K562 (cell line): ENCODE measurements at regions not wholly inside any gene's neighbourhood (a gene's known extent, or its start where the extent isn't known, plus 50 kb on each side); places are given as distances from the start of the nearest gene placed in this dataset.

Source experiments
- ATAC-seq: fragments of 200-7000 bp; cut with Tn5 transposase; 3 replicates; pipeline ENCODE4 v1.9.1; 2020; ENCODE audit warnings: moderate library complexity
- BruUV-seq: library from RNA; stranded (reverse); fragments of 400-500 nt; replicated peaks from 2 replicates; lab custom pipeline; 2021; lab: Mats Ljungman, UMichigan
- CTCF ChIA-PET: fragments of 300-600 bp; formaldehyde crosslinking; extraction: SDS; loops from one replicate; lab custom pipeline; 2021; ENCODE audit warnings: low intra/inter-chr PET ratio; lab: Yijun Ruan, JAX
- POLR2A ChIA-PET: fragments of 300-600, 350-650 bp; sonication (Branson Sonifier 250); formaldehyde crosslinking; extraction: SDS; loops from one replicate; lab custom pipeline; 2021; ENCODE audit warnings: antibody characterized with exemption, inconsistent platforms; lab: Yijun Ruan, JAX
- DNase-seq, 4 experiments: peaks; one replicate each; pipeline versions ENCODE4 v3.0.0 to v3.0.0-alpha.2; 2011 to 2018; ENCODE audit warnings: low spot score in 3 of 4, mixed read lengths in 3 of 4; ENCODE audit errors: extremely low read depth in 1 of 4
- FAIRE-seq: peaks from 2 replicates; lab custom pipeline; 2011; peaks lifted over from hg19 to GRCh38; lab: Jason Lieb, UNC
- H2AFZ ChIP-seq: 2 replicates; pipeline ENCODE4 v1.6.0; 2011; ENCODE audit warnings: low read depth, low read length, control low read depth, inconsistent platforms
- H3K27ac ChIP-seq: fragments of 200-600 bp; 3 replicates; pipeline ENCODE4 v1.8.0; 2011; ENCODE audit warnings: low read depth, mild to moderate bottlenecking, control low read depth, inconsistent platforms, low read length, moderate library complexity, mixed read lengths; ENCODE audit errors: extremely low read depth
- H3K27me3 ChIP-seq, 2 experiments: fragments of 300-600 bp in 1 of 2; 2 replicates in 1 of 2; 3 replicates in 1 of 2; pipeline versions ENCODE4 v1.6.0 to v1.8.0; 2011; ENCODE audit warnings: inconsistent platforms in 2 of 2, low read length in 2 of 2, mild to moderate bottlenecking in 1 of 2, mixed read lengths in 1 of 2, moderate library complexity in 1 of 2; ENCODE audit not compliant: control insufficient read depth in 2 of 2, insufficient read depth in 2 of 2
- H3K36me3 ChIP-seq: fragments of 300-600 bp; 3 replicates; pipeline ENCODE4 v1.8.0; 2011; ENCODE audit warnings: mild to moderate bottlenecking, low read length, inconsistent platforms; ENCODE audit not compliant: control insufficient read depth, insufficient read depth
- H3K4me1 ChIP-seq, 2 experiments: fragments of 200-600 bp in 1 of 2; replicated peaks in 1 of 2; 2 replicates in 1 of 2; 3 replicates in 1 of 2; pipeline versions ENCODE4 v1.5.1 to v1.8.0; 2011; ENCODE audit warnings: inconsistent platforms in 2 of 2, low read length in 2 of 2, mild to moderate bottlenecking in 1 of 2, mixed read lengths in 1 of 2, moderate library complexity in 1 of 2; ENCODE audit not compliant: control insufficient read depth in 2 of 2, insufficient read depth in 2 of 2
- H3K4me2 ChIP-seq: 2 replicates; pipeline ENCODE4 v1.6.1; 2011; ENCODE audit warnings: low read length, control low read depth, inconsistent platforms, mixed read lengths; ENCODE audit not compliant: insufficient read depth
- H3K4me3 ChIP-seq: fragments of 200-600 bp; sonication (generic), shearing (Covaris generic); 2 replicates; pipeline ENCODE4 v1.5.1; 2016; ENCODE audit warnings: control low read depth, inconsistent platforms
- H3K79me2 ChIP-seq: fragments of 200-600 bp; 3 replicates; pipeline ENCODE4 v1.8.0; 2011; ENCODE audit warnings: low read length, inconsistent platforms; ENCODE audit not compliant: control insufficient read depth, insufficient read depth
- H3K9ac ChIP-seq, 2 experiments: 2 replicates each; pipeline versions ENCODE4 v1.6.0 to v1.6.1; 2011; ENCODE audit warnings: low read depth in 2 of 2, low read length in 2 of 2, control low read depth in 1 of 2, inconsistent platforms in 1 of 2, mild to moderate bottlenecking in 1 of 2, mixed read lengths in 1 of 2; ENCODE audit not compliant: insufficient read depth in 1 of 2
- H3K9me1 ChIP-seq: one replicate; pipeline ENCODE4 v1.6.0; 2011; ENCODE audit warnings: inconsistent platforms, mild to moderate bottlenecking, low read length, moderate library complexity; ENCODE audit not compliant: control insufficient read depth, insufficient read depth
- H3K9me3 ChIP-seq: replicated peaks from 2 replicates; pipeline ENCODE4 v1.5.1; 2011; ENCODE audit warnings: low read depth, low read length, inconsistent platforms; ENCODE audit not compliant: control insufficient read depth, insufficient read depth
- H4K20me1 ChIP-seq: replicated peaks from 2 replicates; pipeline ENCODE4 v1.6.1; 2011; ENCODE audit warnings: low read length, inconsistent platforms, mixed read lengths; ENCODE audit not compliant: control insufficient read depth, insufficient read depth
- HINFP ChIP-seq: fragments of 450-650 bp; conservative IDR thresholded peaks from 2 replicates; pipeline ENCODE4 v1.6.1; 2016; ENCODE audit warnings: missing genetic modification characterization, low read depth, mild to moderate bottlenecking, control low read depth, missing compliant biosample characterization
- JUND ChIP-seq, 2 experiments: IDR thresholded peaks; 2 replicates in 1 of 2; 3 replicates in 1 of 2; pipeline ENCODE4 v1.6.1; 2011; ENCODE audit warnings: borderline replicate concordance in 2 of 2, low read depth in 2 of 2, low read length in 2 of 2, improper control_type of control experiment in 1 of 2, missing biosample characterization in 1 of 2, missing genetic modification characterization in 1 of 2, missing genetic modification reagents in 1 of 2
- WGBS: fragments of 100-300 bp; shearing (Covaris generic); methylation state at CpG from one replicate; pipeline ENCODE4 v1.1.6; 2016; ENCODE audit warnings: low coverage, mixed read lengths; ENCODE audit not compliant: insufficient coverage; ENCODE audit errors: missing lambda C conversion rate; 5-methylcytosine and 5-hydroxymethylcytosine counted together
- in situ Hi-C: fragments of 300-500 bp; cut with MboI; formaldehyde crosslinking; loops from 4 replicates; pipeline ENCODE4 v1.15.0; 2018; ENCODE audit warnings: inconsistent platforms, mixed read lengths
- intact Hi-C: fragments of 100-400 bp; cut with micrococcal nuclease; formaldehyde crosslinking; loops from 2 replicates; pipeline ENCODE4 v1.14.2; 2022

GRCh38 chr12:89140141-89140540, 212.2 kb downstream of the DUSP6 start:
- ATAC-seq (no peak), DNase-seq (no peak), FAIRE-seq (no peak)
- intact Hi-C loops (no loop called here), in situ Hi-C loops (no loop called here)
- no peaks in the 10 kb centered on the region for H3K9me1 ChIP-seq
- H3K27ac ChIP-seq: no peak overlapping the region
- no peaks in the 10 kb centered on the region; a peak in 1 of 5 replicates for H3K4me1 ChIP-seq
- no peak for TF ChIP-seq HINFP (tag)
- H3K4me3 ChIP-seq: no peak overlapping the region
- H3K79me2 ChIP-seq: no peaks in the 10 kb centered on the region
- H3K9ac ChIP-seq: no peak overlapping the region
- POLR2A ChIA-PET: no interaction called here
- CTCF ChIA-PET: no interaction called here
- no peaks in the 10 kb centered on the region for H3K9me3 ChIP-seq
- no peaks in the 10 kb centered on the region for H4K20me1 ChIP-seq
- no peak overlapping the region for H2AFZ ChIP-seq
- no TSS peak for BruUV-seq
- H3K27me3 ChIP-seq: no peaks in the 10 kb centered on the region
- 4% methylated on average over 1 of the region's 1 CpG for WGBS
- H3K36me3 ChIP-seq: no peaks in the 10 kb centered on the region
- H3K4me2 ChIP-seq: no peak overlapping the region

DNA sequence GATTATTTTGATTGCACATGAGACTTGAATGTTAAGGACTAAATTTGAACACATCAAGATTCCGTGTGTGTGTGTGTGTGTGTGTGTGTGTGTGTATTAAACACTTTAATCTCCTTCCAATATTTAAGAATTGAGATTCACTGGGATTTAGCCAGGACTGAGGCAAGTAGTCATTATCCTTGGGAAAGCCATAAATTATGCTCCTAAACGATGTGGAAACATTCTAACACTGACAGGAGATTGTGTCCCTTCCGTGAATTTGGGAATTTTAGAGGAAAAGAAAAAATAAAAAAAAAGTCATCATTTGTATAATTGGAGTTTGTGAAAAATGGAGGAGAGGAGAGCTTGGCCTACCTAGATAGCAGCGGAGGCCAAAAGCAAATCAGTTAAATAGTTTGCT, 212.9 kb downstream of the DUSP6 start:
- ATAC-seq (no peak), FAIRE-seq (no peak), DNase-seq (no peak)
- in situ Hi-C loops (no loop called here), intact Hi-C loops (no loop called here)
- H4K20me1 ChIP-seq: no peaks in the 10 kb centered on the region
- 3% methylated on average over 4 of the region's 4 CpGs for WGBS
- H3K9ac ChIP-seq: no peak overlapping the region
- no peaks in the 10 kb centered on the region for H3K36me3 ChIP-seq
- no peaks in the 10 kb centered on the region for H3K9me1 ChIP-seq
- ChIA-PET POLR2A (interaction anchor here (0.6 kb wide), 1 partner anchor 12 kb away, joined by 3 read pairs; no protein-coding TSS in a partner anchor), CTCF (no interaction called here)
- H3K9me3 ChIP-seq: no peaks in the 10 kb centered on the region
- H2AFZ ChIP-seq: no peak overlapping the region
- no peaks in the 10 kb centered on the region for H3K27me3 ChIP-seq
- BruUV-seq: no TSS peak
- H3K4me1 ChIP-seq: no peaks in the 10 kb centered on the region; a peak in 1 of 5 replicates
- H3K4me2 ChIP-seq: no peak overlapping the region
- H3K27ac ChIP-seq: no peak overlapping the region
- H3K4me3 ChIP-seq: no peak overlapping the region
- H3K79me2 ChIP-seq: no peaks in the 10 kb centered on the region
- TF ChIP-seq JUND (IDR thresholded peaks at IDR 0.05; ENCODE audit: borderline replicate concordance, low read depth, low read length) (no peak), JUND (tag; IDR thresholded peaks at IDR 0.05; ENCODE audit: borderline replicate concordance, low read depth, low read length) (no peak)
